ENCODE measurements at regions not wholly inside any gene's neighbourhood (a gene's known extent, or its start where the extent isn't known, plus 50 kb on each side); places are given as distances from the start of the nearest gene placed in this dataset.

DNA sequence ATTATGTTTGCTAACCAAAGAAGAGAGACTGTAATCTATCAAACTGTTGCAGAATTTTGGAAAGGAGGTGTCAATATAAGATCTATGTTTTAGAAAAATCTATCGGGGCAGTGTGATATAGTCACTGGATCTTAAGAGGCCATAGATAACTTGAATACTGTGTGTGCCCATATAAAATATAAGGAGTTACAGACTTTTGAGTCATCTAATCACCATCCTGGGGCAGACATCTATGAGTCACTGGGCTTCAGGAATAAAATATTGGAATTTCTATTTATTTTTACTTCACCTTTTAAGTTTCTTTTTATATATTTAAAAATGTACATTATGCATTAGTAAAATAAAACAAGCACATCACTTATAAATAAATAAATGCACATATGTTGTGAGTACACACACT is 509.3 kb upstream of the MAN1A1 start:
- TF ChIP-seq SIN3A (IDR thresholded peaks at IDR 0.05; ENCODE audit: borderline replicate concordance, insufficient read depth, low read length) (no peak), POLR2AphosphoS5 (IDR thresholded peaks at IDR 0.05; ENCODE audit: low read depth, low read length) (no peak), TAF1 (IDR thresholded peaks at IDR 0.05; ENCODE audit: borderline replicate concordance, insufficient read depth, low read length) (no peak)
- TF ChIP-seq, protein P1, sequence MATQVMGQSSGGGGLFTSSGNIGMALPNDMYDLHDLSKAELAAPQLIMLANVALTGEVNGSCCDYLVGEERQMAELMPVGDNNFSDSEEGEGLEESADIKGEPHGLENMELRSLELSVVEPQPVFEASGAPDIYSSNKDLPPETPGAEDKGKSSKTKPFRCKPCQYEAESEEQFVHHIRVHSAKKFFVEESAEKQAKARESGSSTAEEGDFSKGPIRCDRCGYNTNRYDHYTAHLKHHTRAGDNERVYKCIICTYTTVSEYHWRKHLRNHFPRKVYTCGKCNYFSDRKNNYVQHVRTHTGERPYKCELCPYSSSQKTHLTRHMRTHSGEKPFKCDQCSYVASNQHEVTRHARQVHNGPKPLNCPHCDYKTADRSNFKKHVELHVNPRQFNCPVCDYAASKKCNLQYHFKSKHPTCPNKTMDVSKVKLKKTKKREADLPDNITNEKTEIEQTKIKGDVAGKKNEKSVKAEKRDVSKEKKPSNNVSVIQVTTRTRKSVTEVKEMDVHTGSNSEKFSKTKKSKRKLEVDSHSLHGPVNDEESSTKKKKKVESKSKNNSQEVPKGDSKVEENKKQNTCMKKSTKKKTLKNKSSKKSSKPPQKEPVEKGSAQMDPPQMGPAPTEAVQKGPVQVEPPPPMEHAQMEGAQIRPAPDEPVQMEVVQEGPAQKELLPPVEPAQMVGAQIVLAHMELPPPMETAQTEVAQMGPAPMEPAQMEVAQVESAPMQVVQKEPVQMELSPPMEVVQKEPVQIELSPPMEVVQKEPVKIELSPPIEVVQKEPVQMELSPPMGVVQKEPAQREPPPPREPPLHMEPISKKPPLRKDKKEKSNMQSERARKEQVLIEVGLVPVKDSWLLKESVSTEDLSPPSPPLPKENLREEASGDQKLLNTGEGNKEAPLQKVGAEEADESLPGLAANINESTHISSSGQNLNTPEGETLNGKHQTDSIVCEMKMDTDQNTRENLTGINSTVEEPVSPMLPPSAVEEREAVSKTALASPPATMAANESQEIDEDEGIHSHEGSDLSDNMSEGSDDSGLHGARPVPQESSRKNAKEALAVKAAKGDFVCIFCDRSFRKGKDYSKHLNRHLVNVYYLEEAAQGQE (IDR thresholded peaks at IDR 0.05; ENCODE audit: insufficient read depth in 1 of 2, low read depth in 2 of 2, low read length in 2 of 2), result no peak

All from PFSK-1 (cell line).